Cardiac fibroblast (primary cell): ENCODE measurements at regions not wholly inside any gene's neighbourhood (a gene's known extent, or its start where the extent isn't known, plus 50 kb on each side); places are given as distances from the start of the nearest gene placed in this dataset.

ENCODE experiments used
- DNase-seq, 2 donors: peaks; one replicate each; pipeline versions ENCODE4 v3.0.0 to v3.0.0-alpha.2; 2010; ENCODE audit warnings: low read depth in 2 of 2
- H3K4me3 ChIP-seq, 2 donors: replicated peaks in 1 of 2; 1 replicate in 1 of 2; 2 replicates in 1 of 2; pipeline ENCODE4 v1.5.1; 2011; ENCODE audit warnings: low read depth in 2 of 2, low read length in 2 of 2, mild to moderate bottlenecking in 2 of 2, moderate library complexity in 1 of 2
- TF ChIP-seq, protein P1 (sequence below): IDR thresholded peaks from one replicate; pipeline ENCODE4 v1.5.1; 2011; ENCODE audit warnings: low read depth, mild to moderate bottlenecking, low read length, inconsistent platforms

DNA sequence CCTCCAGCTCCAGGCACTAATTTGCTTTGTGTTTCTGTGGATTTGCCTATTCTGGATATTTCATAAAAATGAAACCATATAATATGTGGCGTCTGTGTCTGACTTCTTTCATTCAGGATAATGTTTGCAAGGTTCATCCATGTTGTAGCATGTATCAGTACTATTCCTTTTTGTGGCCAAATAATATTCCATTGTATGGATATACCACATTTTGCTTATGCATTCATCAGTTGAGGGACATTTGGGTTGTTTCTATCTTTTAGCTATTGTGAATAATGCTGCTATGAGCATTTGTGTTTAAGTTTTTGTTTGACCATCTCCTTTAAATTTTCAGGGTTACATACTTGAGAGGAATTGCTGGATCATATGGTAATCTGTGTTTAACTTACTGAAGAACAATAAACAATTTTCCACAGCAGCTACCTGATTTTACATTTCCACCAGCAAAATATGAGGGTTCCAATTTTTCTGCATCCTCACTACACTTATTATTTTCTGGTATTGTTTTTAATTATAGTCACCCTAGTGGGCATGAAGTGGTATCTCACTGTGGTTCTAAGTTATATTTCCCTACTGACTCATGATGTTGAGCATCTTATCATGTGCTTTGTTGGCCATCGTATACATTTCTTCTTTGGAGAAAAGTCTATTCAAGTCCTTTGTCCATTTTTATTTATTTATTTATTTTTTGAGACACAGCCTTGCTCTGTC is 63.9 kb downstream of the GCNT4 start:
- H3K4me3 ChIP-seq: no peak overlapping the region
- TF ChIP-seq, protein P1, sequence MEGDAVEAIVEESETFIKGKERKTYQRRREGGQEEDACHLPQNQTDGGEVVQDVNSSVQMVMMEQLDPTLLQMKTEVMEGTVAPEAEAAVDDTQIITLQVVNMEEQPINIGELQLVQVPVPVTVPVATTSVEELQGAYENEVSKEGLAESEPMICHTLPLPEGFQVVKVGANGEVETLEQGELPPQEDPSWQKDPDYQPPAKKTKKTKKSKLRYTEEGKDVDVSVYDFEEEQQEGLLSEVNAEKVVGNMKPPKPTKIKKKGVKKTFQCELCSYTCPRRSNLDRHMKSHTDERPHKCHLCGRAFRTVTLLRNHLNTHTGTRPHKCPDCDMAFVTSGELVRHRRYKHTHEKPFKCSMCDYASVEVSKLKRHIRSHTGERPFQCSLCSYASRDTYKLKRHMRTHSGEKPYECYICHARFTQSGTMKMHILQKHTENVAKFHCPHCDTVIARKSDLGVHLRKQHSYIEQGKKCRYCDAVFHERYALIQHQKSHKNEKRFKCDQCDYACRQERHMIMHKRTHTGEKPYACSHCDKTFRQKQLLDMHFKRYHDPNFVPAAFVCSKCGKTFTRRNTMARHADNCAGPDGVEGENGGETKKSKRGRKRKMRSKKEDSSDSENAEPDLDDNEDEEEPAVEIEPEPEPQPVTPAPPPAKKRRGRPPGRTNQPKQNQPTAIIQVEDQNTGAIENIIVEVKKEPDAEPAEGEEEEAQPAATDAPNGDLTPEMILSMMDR: no peak
- no peak for DNase-seq

- DNase-seq: no peak
- no peak overlapping the region for H3K4me3 ChIP-seq
- TF ChIP-seq, protein P1: no peak
Measured at GRCh38 chr5:74978345-74978744, 74.0 kb downstream of the GCNT4 start.

DNA sequence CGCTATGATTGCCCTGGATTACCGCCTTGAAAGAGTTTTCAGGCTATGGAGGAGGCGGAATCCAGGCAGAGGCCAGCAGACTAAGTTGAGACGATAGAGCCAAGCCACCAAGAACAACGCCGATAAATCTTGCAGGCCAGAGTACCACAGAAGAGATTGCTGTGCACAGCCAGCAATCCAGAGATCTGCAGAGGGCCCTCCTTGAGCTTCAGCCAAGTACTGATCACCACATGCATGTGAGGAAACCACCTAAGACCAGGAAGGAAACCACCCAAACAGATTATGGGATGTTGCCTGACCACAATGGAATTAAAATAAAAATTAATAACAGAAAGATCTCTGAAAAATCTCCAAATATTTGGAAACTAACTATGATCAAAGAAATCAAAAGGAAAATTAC is 74.9 kb downstream of the GCNT4 start:
- TF ChIP-seq, protein P1: no peak
- no peak for DNase-seq
- no peak overlapping the region for H3K4me3 ChIP-seq

- H3K4me3 ChIP-seq: no peak overlapping the region
- TF ChIP-seq, protein P1: no peak
- DNase-seq: no peak
Measured at GRCh38 chr5:74976651-74977050, 75.7 kb downstream of the GCNT4 start.

- DNase-seq: no peak
- TF ChIP-seq, protein P1: no peak
- no peak overlapping the region for H3K4me3 ChIP-seq
Measured at GRCh38 chr5:74975582-74975981, 76.8 kb downstream of the GCNT4 start.

- TF ChIP-seq, protein P1: no peak
- no peak for DNase-seq
- no peak overlapping the region for H3K4me3 ChIP-seq
Measured at GRCh38 chr5:74974451-74975091, 77.8 kb downstream of the GCNT4 start.
